ENCODE measurements at regions not wholly inside any gene's neighbourhood (a gene's known extent, or its start where the extent isn't known, plus 50 kb on each side); places are given as distances from the start of the nearest gene placed in this dataset.

DNA sequence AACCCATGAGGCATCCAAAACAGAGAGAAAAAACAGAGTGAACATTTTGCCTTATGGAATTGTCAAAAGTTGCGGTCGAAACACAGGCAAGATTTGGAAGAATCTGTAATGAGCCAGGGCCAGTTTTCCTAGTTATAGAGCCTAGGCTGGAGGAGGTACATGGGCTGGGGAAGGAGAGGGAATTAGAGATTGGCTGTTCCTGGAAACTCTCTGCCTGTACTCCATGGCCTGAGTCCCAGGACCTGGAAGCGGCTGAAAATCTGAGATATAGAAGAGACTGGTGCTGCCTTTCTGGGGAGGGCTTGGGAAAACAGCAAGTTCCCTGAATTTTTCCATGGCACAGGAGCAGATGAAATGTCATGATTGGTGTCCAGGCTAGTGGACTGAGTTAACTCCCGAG lies 122.8 kb upstream of the KLF12 start:
- Histone ChIP-seq H3K9me2 (replicated peaks; ENCODE audit: insufficient read depth, low read length) (no peaks in the 10 kb centered on the region), H3F3A (ENCODE audit: insufficient read depth) (no peaks in the 10 kb centered on the region), H3K36me3 (ENCODE audit: low read length) (no peaks in the 10 kb centered on the region), H3K4me3 (ENCODE audit: insufficient read depth, low read length, poor library complexity, severe bottlenecking) (no peak overlapping the region), H3K9ac (ENCODE audit: low read length) (no peak overlapping the region), H3K27me3 (ENCODE audit: low read length) (no peaks in the 10 kb centered on the region), H3K79me2 (ENCODE audit: insufficient read depth, low read length) (no peaks in the 10 kb centered on the region), H3K27ac (ENCODE audit: low read depth, low read length) (no peak overlapping the region), H3K4me2 (ENCODE audit: low read depth, low read length, poor library complexity, severe bottlenecking) (no peak overlapping the region), H3K9me3 (ENCODE audit: insufficient read depth, low read length) (no peaks in the 10 kb centered on the region), H2AFZ (ENCODE audit: low read depth, low read length, severe bottlenecking) (no peak overlapping the region), H4K20me1 (ENCODE audit: low read depth, low read length) (no peaks in the 10 kb centered on the region)
- TF ChIP-seq, protein P1, sequence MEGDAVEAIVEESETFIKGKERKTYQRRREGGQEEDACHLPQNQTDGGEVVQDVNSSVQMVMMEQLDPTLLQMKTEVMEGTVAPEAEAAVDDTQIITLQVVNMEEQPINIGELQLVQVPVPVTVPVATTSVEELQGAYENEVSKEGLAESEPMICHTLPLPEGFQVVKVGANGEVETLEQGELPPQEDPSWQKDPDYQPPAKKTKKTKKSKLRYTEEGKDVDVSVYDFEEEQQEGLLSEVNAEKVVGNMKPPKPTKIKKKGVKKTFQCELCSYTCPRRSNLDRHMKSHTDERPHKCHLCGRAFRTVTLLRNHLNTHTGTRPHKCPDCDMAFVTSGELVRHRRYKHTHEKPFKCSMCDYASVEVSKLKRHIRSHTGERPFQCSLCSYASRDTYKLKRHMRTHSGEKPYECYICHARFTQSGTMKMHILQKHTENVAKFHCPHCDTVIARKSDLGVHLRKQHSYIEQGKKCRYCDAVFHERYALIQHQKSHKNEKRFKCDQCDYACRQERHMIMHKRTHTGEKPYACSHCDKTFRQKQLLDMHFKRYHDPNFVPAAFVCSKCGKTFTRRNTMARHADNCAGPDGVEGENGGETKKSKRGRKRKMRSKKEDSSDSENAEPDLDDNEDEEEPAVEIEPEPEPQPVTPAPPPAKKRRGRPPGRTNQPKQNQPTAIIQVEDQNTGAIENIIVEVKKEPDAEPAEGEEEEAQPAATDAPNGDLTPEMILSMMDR (IDR thresholded peaks at IDR 0.05; ENCODE audit: insufficient read depth, low read length, poor library complexity, severe bottlenecking) = no peak
- no peak for TF ChIP-seq EZH2phosphoT487 (conservative IDR thresholded peaks at IDR 0.05; ENCODE audit: low read length)

DNA sequence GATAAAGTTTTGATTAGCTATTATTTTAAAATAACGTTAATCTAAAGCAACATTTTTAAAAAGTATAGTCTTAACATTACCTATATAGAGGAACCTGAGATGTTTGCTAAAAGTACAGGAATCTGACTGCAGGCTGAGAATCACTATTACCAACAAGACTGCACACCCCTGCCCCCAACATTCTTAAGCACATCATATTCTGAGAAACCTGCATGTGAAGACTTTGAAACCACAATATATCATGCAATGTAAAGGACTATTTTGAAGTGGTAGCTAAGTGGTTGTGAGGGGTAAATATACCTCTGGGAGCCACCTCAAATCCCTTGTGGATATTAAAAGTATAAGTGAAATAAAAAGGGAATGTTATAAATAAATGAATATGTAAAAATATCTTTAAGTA lies 119.0 kb upstream of the KLF12 start:
- no peak for TF ChIP-seq EZH2phosphoT487 (conservative IDR thresholded peaks at IDR 0.05; ENCODE audit: low read length)

DNA sequence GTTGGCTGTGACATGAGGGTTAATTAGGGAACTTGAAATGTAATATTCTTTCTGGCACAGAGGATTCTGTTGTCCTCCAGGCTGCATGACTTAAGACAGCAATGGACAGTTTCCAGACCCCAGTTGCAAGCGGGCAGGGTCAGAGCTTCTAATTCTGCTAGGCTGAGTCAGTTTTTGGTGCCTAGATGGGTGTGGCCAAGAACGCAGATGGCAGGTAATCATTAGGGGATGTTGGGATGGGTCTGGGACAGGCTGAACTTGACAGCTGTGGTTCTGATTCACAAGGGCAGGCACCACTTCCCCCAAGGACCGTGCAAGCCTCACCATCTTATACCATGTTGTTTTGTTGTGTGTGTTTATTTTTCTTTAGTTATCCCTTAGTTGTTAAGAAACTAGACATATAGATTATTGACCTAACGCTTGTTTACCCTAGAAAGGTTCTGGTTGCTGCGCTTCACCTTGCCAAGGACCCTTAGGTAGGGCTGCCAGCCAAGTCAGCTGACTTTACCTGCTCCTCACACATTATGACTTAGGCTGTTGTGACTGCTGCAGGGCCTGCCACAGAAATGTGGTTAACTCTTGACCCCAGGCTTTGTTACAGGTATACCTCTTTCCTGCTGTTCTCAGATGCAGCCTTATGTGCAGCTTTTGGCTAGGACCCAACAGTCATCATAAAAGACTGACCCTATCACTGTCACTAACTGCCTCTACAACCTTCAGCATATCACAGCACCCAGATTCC lies 117.7 kb upstream of the KLF12 start:
- H3K4me3 ChIP-seq (ENCODE audit: insufficient read depth, low read length, poor library complexity, severe bottlenecking) = no peak overlapping the region

More for the DNA sequence above, 119.0 kb upstream of the KLF12 start:
- no peaks in the 10 kb centered on the region for H3F3A ChIP-seq (ENCODE audit: insufficient read depth)
- no peak overlapping the region for H3K4me3 ChIP-seq (ENCODE audit: insufficient read depth, low read length, poor library complexity, severe bottlenecking)
- H3K9me3 ChIP-seq (ENCODE audit: insufficient read depth, low read length) = no peaks in the 10 kb centered on the region
- H3K36me3 ChIP-seq (ENCODE audit: low read length) = no peaks in the 10 kb centered on the region
- no peaks in the 10 kb centered on the region for H3K27me3 ChIP-seq (ENCODE audit: low read length)
- H4K20me1 ChIP-seq (ENCODE audit: low read depth, low read length) = no peaks in the 10 kb centered on the region
- H3K27ac ChIP-seq (ENCODE audit: low read depth, low read length) = no peak overlapping the region
- H3K79me2 ChIP-seq (ENCODE audit: insufficient read depth, low read length) = no peaks in the 10 kb centered on the region
- no peak overlapping the region for H3K4me2 ChIP-seq (ENCODE audit: low read depth, low read length, poor library complexity, severe bottlenecking)
- H3K9me2 ChIP-seq (replicated peaks; ENCODE audit: insufficient read depth, low read length) = no peaks in the 10 kb centered on the region
- no peak overlapping the region for H3K9ac ChIP-seq (ENCODE audit: low read length)
- H2AFZ ChIP-seq (ENCODE audit: low read depth, low read length, severe bottlenecking) = no peak overlapping the region

DNA sequence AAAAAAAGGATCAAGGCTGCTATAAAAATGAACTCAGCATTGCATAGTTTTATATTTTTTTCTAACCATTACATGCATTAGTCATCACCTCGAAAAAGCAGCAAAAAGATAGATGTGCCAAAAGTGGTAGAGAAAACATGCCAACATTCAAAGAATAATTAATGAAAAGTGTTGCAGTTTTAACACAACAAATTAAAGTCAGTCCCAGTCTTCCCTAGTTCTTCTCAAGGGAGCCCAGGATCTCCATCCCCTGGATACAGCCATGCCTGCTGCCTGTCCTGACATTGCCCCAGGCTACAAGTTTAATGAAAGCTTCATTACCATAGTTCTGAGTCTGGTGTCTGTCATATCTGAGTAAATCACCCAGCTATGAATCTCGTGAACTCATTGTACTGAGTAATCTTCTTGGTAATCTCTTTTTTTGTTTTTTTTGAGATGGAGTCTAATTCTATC lies 116.6 kb upstream of the KLF12 start:
- Histone ChIP-seq H3K4me3 (ENCODE audit: insufficient read depth, low read length, poor library complexity, severe bottlenecking) (no peak overlapping the region), H3K36me3 (ENCODE audit: low read length) (no peaks in the 10 kb centered on the region), H3K4me2 (ENCODE audit: low read depth, low read length, poor library complexity, severe bottlenecking) (no peak overlapping the region), H2AFZ (ENCODE audit: low read depth, low read length, severe bottlenecking) (no peak overlapping the region), H3K79me2 (ENCODE audit: insufficient read depth, low read length) (no peaks in the 10 kb centered on the region), H3K9ac (ENCODE audit: low read length) (no peak overlapping the region), H3K27ac (ENCODE audit: low read depth, low read length) (no peak overlapping the region), H4K20me1 (ENCODE audit: low read depth, low read length) (no peaks in the 10 kb centered on the region), H3K9me2 (replicated peaks; ENCODE audit: insufficient read depth, low read length) (no peaks in the 10 kb centered on the region), H3K9me3 (ENCODE audit: insufficient read depth, low read length) (no peaks in the 10 kb centered on the region), H3K27me3 (ENCODE audit: low read length) (no peaks in the 10 kb centered on the region), H3F3A (ENCODE audit: insufficient read depth) (no peaks in the 10 kb centered on the region)
- TF ChIP-seq, protein P1 (IDR thresholded peaks at IDR 0.05; ENCODE audit: insufficient read depth, low read length, poor library complexity, severe bottlenecking) = no peak
- TF ChIP-seq EZH2phosphoT487 (conservative IDR thresholded peaks at IDR 0.05; ENCODE audit: low read length) = no peak

More for the DNA sequence above, 117.7 kb upstream of the KLF12 start:
- Histone ChIP-seq H3K36me3 (ENCODE audit: low read length) (no peaks in the 10 kb centered on the region), H3K4me2 (ENCODE audit: low read depth, low read length, poor library complexity, severe bottlenecking) (no peak overlapping the region), H3K9me2 (replicated peaks; ENCODE audit: insufficient read depth, low read length) (no peaks in the 10 kb centered on the region), H3K79me2 (ENCODE audit: insufficient read depth, low read length) (no peaks in the 10 kb centered on the region), H3K27me3 (ENCODE audit: low read length) (no peaks in the 10 kb centered on the region), H4K20me1 (ENCODE audit: low read depth, low read length) (no peaks in the 10 kb centered on the region), H3F3A (ENCODE audit: insufficient read depth) (no peaks in the 10 kb centered on the region), H3K27ac (ENCODE audit: low read depth, low read length) (no peak overlapping the region), H2AFZ (ENCODE audit: low read depth, low read length, severe bottlenecking) (no peak overlapping the region), H3K9me3 (ENCODE audit: insufficient read depth, low read length) (no peaks in the 10 kb centered on the region), H3K9ac (ENCODE audit: low read length) (no peak overlapping the region)
- TF ChIP-seq, protein P1 (IDR thresholded peaks at IDR 0.05; ENCODE audit: insufficient read depth, low read length, poor library complexity, severe bottlenecking) = no peak
- TF ChIP-seq EZH2phosphoT487 (conservative IDR thresholded peaks at IDR 0.05; ENCODE audit: low read length) = no peak

Measured in SU-DHL-6 (cell line).